AG09309 (cell line): ENCODE measurements at regions not wholly inside any gene's neighbourhood (a gene's known extent, or its start where the extent isn't known, plus 50 kb on each side); places are given as distances from the start of the nearest gene placed in this dataset.
"Not testable (repeated sequence)": the region's sequence is repeated elsewhere in the genome, so short reads cannot be mapped to it uniquely, and the experiment has no call there.

ENCODE experiments used
- DNase-seq: peaks from one replicate; pipeline ENCODE4 v3.0.0-alpha.2; 2010; ENCODE audit warnings: low read depth
- H3K4me3 ChIP-seq: 2 replicates; pipeline ENCODE4 v1.5.1; 2011; ENCODE audit warnings: mild to moderate bottlenecking, low read depth, low read length, moderate library complexity; ENCODE audit not compliant: control insufficient read depth
- TF ChIP-seq, protein P1 (sequence below): IDR thresholded peaks from 2 replicates; pipeline ENCODE4 v1.5.1; 2011; ENCODE audit warnings: mild to moderate bottlenecking, low read depth, low read length, inconsistent platforms; ENCODE audit not compliant: insufficient read depth, control insufficient read depth; ENCODE audit errors: missing control alignments

DNA sequence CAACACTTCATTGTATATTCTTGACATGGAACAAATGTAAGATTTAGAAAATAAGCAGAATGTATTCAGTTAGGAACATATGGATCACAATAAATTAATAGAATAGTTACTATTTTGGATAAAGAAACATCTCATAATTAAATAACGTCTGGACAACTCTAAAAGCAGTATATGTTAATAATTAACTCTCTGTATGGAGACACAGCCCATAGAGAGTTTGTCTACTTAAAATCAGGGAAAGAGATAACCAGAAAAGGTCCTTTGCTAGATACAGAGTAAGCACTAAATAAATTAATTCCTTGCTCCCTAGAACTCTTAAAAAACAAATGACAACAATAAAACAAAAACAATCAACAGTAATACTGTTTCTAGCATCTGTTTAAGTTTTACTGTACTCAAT lies 184.4 kb upstream of the THSD7A start:
- DNase-seq: no peak
- TF ChIP-seq, protein P1, sequence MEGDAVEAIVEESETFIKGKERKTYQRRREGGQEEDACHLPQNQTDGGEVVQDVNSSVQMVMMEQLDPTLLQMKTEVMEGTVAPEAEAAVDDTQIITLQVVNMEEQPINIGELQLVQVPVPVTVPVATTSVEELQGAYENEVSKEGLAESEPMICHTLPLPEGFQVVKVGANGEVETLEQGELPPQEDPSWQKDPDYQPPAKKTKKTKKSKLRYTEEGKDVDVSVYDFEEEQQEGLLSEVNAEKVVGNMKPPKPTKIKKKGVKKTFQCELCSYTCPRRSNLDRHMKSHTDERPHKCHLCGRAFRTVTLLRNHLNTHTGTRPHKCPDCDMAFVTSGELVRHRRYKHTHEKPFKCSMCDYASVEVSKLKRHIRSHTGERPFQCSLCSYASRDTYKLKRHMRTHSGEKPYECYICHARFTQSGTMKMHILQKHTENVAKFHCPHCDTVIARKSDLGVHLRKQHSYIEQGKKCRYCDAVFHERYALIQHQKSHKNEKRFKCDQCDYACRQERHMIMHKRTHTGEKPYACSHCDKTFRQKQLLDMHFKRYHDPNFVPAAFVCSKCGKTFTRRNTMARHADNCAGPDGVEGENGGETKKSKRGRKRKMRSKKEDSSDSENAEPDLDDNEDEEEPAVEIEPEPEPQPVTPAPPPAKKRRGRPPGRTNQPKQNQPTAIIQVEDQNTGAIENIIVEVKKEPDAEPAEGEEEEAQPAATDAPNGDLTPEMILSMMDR: no peak

DNA sequence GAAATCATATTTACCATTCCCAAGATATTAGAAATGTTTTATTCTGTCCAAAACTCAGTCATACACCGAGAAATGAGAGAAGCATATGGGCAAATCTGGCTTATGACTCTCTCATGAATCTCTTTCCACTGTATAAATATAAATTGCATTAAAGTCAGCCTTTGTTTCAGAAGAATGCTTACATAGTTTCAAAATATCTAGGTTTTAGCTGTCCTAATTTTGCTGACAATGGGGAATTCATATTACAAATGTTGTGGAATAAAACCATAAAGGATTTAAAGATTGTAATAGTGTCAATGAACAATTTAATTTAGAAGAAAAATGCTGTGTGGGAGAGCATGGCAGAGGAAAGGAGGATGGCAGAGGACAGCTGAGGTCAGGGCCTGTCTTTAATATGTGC lies 185.0 kb upstream of the THSD7A start:
- TF ChIP-seq, protein P1: no peak
- no peak for DNase-seq
- no peak overlapping the region for H3K4me3 ChIP-seq

More for the DNA sequence above, 184.4 kb upstream of the THSD7A start:
- no peak overlapping the region for H3K4me3 ChIP-seq

DNA sequence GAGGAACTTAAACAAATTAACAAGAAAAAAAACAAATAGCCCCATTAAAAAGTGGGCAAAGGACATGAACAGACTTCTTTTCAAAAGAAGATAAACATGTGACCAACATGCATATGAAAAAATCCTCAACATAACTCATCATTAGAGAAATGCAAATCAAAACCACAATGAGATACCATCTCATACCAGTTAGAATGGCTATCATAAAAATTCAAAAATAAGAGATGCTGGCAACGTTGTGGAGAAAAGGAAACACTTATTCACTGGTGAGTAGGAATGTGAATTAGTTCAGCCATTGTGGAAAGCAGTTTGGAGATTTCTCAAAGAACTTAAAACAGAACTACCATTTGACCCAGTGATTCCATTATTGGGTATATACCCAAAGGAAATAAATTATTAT lies 189.1 kb upstream of the TMEM106B start:
- not testable (repeated sequence) for DNase-seq

DNA sequence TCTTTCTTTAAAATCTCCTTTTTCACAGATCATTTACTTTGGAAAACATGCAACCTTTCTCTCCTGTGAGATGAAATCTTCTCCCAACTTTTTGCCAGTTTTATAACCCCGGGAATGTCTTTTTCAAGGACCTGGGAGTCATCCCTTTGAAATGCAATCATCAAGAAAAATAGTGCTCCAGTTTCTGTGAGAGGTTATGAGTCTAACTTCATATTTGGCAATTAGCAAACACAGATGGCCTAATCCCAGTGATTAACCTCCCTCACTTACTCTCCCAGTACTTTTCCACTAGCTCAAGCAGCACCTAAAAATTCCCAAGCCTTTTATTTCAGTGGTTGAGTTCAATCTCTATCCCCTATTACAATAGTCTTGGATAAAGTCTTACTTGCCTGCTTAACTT lies 185.8 kb upstream of the TMEM106B start:
- H3K4me3 ChIP-seq: no peak overlapping the region
- DNase-seq: no peak
- TF ChIP-seq, protein P1: no peak

More for the DNA sequence above, 189.1 kb upstream of the TMEM106B start:
- H3K4me3 ChIP-seq: not testable (repeated sequence)

DNA sequence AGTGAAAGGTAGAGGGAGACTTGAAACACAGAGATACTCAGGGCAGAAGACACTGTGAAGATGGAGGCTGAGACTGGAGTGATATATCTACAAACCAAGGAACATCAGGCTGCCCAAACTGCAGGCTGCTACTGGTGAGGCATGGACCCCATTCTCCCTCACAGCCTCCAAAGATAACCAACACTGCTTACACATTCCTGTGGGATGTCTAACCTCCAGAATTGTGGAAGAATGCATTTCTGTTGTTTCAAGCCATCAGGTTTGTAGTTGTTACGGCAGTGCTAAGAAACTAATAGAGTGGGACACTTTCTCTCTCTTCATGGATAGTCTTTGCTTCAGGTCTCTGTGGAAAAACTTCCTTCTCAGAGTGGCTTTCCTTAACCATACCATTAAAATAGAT lies 182.6 kb upstream of the TMEM106B start:
- TF ChIP-seq, protein P1: no peak
- DNase-seq: no peak
- no peak overlapping the region for H3K4me3 ChIP-seq

DNA sequence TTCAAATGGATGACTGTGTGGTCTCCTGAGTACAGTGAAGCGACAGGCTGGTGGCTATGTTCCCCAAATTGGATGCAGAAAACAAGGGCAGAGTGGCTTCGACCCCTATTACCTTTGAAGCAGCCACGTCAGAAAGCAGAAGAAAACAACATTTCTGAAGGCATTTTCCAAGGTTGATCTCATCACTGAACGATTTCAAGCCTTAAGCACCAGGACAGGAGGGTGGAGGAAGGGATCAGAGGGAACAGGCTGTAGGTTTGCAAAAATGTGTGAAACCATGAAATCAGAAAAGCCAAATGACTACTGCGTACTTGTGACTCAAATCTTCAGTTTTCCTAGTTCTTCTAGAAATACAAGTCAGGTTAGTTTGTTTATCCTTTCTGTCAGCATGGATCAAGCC lies 181.0 kb upstream of the TMEM106B start:
- no peak for DNase-seq
- TF ChIP-seq, protein P1: no peak
- no peak overlapping the region for H3K4me3 ChIP-seq

DNA sequence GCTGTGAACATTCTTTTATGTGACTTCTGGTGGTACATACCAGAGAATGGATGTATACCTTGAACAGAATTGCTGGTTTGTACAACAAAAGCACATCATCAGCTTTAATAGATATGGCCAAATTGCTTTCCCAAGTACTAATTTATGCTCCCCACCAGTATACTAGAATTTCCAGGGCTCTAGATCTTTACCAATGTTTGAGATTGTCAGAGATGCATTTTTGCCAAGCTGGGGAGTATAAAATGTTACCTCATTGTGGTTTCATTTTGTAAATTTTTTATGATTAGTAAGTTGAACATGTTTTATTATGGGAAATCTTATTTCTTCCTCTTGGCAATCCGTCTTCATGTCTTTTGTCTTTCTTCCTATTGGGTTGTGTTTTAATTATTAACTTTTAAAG lies 179.9 kb upstream of the TMEM106B start:
- no peak for DNase-seq

More for the DNA sequence above, 179.9 kb upstream of the TMEM106B start:
- no peak overlapping the region for H3K4me3 ChIP-seq
- TF ChIP-seq, protein P1: no peak
